ENCODE measurements at regions not wholly inside any gene's neighbourhood (a gene's known extent, or its start where the extent isn't known, plus 50 kb on each side); places are given as distances from the start of the nearest gene placed in this dataset.

DNA sequence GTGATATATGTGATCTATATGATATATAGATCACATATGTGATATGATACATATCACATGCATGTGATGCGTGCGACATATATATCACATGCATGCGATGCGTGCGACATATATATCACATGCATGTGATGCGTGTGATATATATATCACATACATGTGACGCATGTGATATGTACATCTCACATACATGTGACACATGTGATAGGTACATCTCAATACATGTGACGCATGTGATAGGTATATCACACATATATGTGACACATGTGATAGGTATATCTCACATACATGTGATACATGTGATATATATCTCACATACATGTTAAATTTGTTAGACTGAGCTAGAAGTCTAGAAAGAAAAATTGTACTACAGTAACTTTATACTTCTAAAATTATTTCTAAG is 1095.9 kb downstream of the EFNA5 start:
- Mint-ChIP-seq H3K27ac (no peak overlapping the region), H3K4me3 (no peak overlapping the region), H3K9me3 (peaks cover 10% of the 10 kb centered on the region), H3K36me3 (ENCODE audit: low read depth) (no peaks in the 10 kb centered on the region), H3K27me3 (ENCODE audit: low read depth) (no peaks in the 10 kb centered on the region), H3K4me1 (ENCODE audit: low read depth) (no peaks in the 10 kb centered on the region)
- no peak for DNase-seq (ENCODE audit: low spot score)

- H3K36me3 Mint-ChIP-seq (ENCODE audit: low read depth), result no peaks in the 10 kb centered on the region
- H3K27ac Mint-ChIP-seq, result no peak overlapping the region
- H3K4me1 Mint-ChIP-seq (ENCODE audit: low read depth), result no peaks in the 10 kb centered on the region
- DNase-seq (ENCODE audit: low spot score), result no peak
- H3K4me3 Mint-ChIP-seq, result no peak overlapping the region
- peaks cover 14% of the 10 kb centered on the region for H3K9me3 Mint-ChIP-seq
- no peaks in the 10 kb centered on the region for H3K27me3 Mint-ChIP-seq (ENCODE audit: low read depth)
Observed at GRCh38 chr5:106566031-106566430, 1104.7 kb downstream of the EFNA5 start.

GRCh38 chr5:106545325-106545724 is 1125.4 kb downstream of the EFNA5 start:
- H3K36me3 Mint-ChIP-seq (ENCODE audit: low read depth), result no peaks in the 10 kb centered on the region
- H3K4me3 Mint-ChIP-seq, result no peak overlapping the region
- DNase-seq (ENCODE audit: low spot score), result no peak
- H3K9me3 Mint-ChIP-seq, result peaks cover 41% of the 10 kb centered on the region
- no peaks in the 10 kb centered on the region for H3K4me1 Mint-ChIP-seq (ENCODE audit: low read depth)
- no peaks in the 10 kb centered on the region for H3K27me3 Mint-ChIP-seq (ENCODE audit: low read depth)
- H3K27ac Mint-ChIP-seq, result no peak overlapping the region

DNA sequence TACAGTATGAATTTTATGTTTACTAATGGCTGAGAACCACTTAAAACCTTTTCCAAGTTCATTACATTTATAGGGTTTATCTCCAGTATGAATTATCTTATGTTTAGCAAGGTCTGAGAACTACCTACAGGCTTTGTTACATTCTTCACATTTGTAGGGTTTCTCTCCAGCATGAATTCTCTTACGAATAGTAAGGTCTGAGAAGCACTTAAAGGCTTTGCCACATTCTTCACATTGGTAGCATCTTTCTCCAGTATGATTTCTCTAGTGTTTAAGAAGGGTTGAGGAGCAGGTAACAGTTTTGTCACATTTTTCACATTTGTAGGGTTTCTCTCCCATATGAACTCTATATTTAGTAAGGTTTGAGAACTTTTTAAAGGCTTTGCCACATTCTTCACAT is 1127.4 kb downstream of the EFNA5 start:
- Mint-ChIP-seq H3K27me3 (ENCODE audit: low read depth) (no peaks in the 10 kb centered on the region), H3K4me3 (no peak overlapping the region), H3K36me3 (ENCODE audit: low read depth) (no peaks in the 10 kb centered on the region), H3K4me1 (ENCODE audit: low read depth) (no peaks in the 10 kb centered on the region), H3K9me3 (peaks cover 52% of the 10 kb centered on the region), H3K27ac (no peak overlapping the region)
- DNase-seq (ENCODE audit: low spot score), result no peak

DNA sequence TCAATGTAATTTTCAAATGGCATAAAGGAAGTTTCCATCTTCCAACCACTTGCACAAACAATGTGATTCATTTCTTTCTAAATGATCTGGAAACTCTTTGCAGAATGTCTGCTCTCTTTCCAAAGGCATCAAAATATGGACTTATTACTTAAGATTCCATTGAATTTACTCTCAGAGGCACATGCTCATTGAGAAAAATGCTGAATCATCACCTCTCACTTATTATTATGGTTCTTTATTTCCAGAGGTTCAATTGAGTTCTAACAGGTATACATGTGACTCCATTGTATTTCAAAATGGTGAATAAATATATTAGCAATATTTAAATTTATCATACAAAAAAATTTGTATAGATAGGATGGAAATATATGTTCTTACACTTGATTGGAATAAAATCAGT is 1140.6 kb downstream of the EFNA5 start:
- no peak overlapping the region for H3K4me3 Mint-ChIP-seq
- no peaks in the 10 kb centered on the region for H3K4me1 Mint-ChIP-seq (ENCODE audit: low read depth)
- peaks cover 16% of the 10 kb centered on the region for H3K9me3 Mint-ChIP-seq
- no peaks in the 10 kb centered on the region for H3K36me3 Mint-ChIP-seq (ENCODE audit: low read depth)
- no peaks in the 10 kb centered on the region for H3K27me3 Mint-ChIP-seq (ENCODE audit: low read depth)
- H3K27ac Mint-ChIP-seq, result no peak overlapping the region
- DNase-seq (ENCODE audit: low spot score), result no peak

- Mint-ChIP-seq H3K4me1 (ENCODE audit: low read depth) (no peaks in the 10 kb centered on the region), H3K27ac (no peak overlapping the region), H3K27me3 (ENCODE audit: low read depth) (no peaks in the 10 kb centered on the region), H3K4me3 (no peak overlapping the region), H3K9me3 (peaks cover 7% of the 10 kb centered on the region), H3K36me3 (ENCODE audit: low read depth) (no peaks in the 10 kb centered on the region)
- no peak for DNase-seq (ENCODE audit: low spot score)
Observed at GRCh38 chr5:106525438-106525837, 1145.3 kb downstream of the EFNA5 start.

DNA sequence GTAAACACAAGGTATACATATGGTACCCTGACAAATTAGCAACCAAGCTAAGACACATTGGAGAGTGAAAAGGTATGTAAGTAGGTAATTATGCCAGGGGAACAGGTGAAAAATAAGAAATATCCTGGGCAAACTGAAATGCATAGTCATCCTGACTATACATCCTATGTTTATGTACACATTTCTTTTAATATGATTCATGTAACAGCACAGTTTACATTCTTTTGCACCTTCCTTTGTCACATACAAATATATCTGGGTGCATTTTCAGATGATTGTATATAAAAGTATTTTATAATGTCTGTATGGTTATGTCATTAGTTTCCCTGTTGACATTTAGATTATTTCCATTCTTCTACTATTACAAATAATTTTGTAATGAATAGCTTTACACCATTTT is 1146.9 kb downstream of the EFNA5 start:
- Mint-ChIP-seq H3K4me3 (no peak overlapping the region), H3K9me3 (peaks cover 7% of the 10 kb centered on the region), H3K4me1 (ENCODE audit: low read depth) (no peaks in the 10 kb centered on the region), H3K27ac (no peak overlapping the region), H3K36me3 (ENCODE audit: low read depth) (no peaks in the 10 kb centered on the region), H3K27me3 (ENCODE audit: low read depth) (no peaks in the 10 kb centered on the region)
- no peak for DNase-seq (ENCODE audit: low spot score)

DNA sequence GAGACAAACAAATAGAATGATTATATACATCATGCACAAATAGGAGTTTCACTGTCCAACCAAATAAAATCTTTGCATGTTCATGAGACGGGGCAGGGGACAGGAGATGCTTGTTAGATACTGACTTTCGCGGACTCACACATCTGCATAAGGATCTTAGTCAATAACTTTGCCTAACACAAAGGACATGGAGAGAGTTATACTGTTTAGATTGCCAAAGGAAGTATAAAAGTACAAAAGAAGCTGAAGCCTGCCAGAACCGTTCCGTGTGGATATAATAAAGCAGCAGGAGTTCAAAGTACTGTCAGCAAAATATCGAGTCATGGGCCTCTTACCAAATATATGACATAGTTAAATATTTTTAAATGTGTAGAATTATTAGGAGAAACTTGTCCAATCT is 1148.4 kb downstream of the EFNA5 start:
- Mint-ChIP-seq H3K4me1 (ENCODE audit: low read depth) (no peaks in the 10 kb centered on the region), H3K4me3 (no peak overlapping the region), H3K9me3 (peaks cover 4% of the 10 kb centered on the region), H3K27ac (no peak overlapping the region), H3K27me3 (ENCODE audit: low read depth) (no peaks in the 10 kb centered on the region), H3K36me3 (ENCODE audit: low read depth) (no peaks in the 10 kb centered on the region)
- DNase-seq (ENCODE audit: low spot score), result no peak

- H3K36me3 Mint-ChIP-seq (ENCODE audit: low read depth), result no peaks in the 10 kb centered on the region
- no peak overlapping the region for H3K4me3 Mint-ChIP-seq
- H3K27ac Mint-ChIP-seq, result no peak overlapping the region
- peaks cover 4% of the 10 kb centered on the region for H3K9me3 Mint-ChIP-seq
- H3K4me1 Mint-ChIP-seq (ENCODE audit: low read depth), result no peaks in the 10 kb centered on the region
- DNase-seq (ENCODE audit: low spot score), result no peak
- no peaks in the 10 kb centered on the region for H3K27me3 Mint-ChIP-seq (ENCODE audit: low read depth)
Observed at GRCh38 chr5:106521701-106522100, 1149.0 kb downstream of the EFNA5 start.

- no peak for DNase-seq (ENCODE audit: low spot score)
- H3K27ac Mint-ChIP-seq, result no peak overlapping the region
- H3K4me3 Mint-ChIP-seq, result no peak overlapping the region
- no peaks in the 10 kb centered on the region for H3K27me3 Mint-ChIP-seq (ENCODE audit: low read depth)
- H3K4me1 Mint-ChIP-seq (ENCODE audit: low read depth), result no peaks in the 10 kb centered on the region
- peaks cover 7% of the 10 kb centered on the region for H3K9me3 Mint-ChIP-seq
- no peaks in the 10 kb centered on the region for H3K36me3 Mint-ChIP-seq (ENCODE audit: low read depth)
Observed at GRCh38 chr5:106510321-106510720, 1160.4 kb downstream of the EFNA5 start.

- Mint-ChIP-seq H3K4me1 (ENCODE audit: low read depth) (no peaks in the 10 kb centered on the region), H3K36me3 (ENCODE audit: low read depth) (no peaks in the 10 kb centered on the region), H3K27ac (no peak overlapping the region), H3K9me3 (peaks cover 7% of the 10 kb centered on the region), H3K27me3 (ENCODE audit: low read depth) (no peaks in the 10 kb centered on the region), H3K4me3 (no peak overlapping the region)
- no peak for DNase-seq (ENCODE audit: low spot score)
Observed at GRCh38 chr5:106508894-106509293, 1161.8 kb downstream of the EFNA5 start.

GRCh38 chr5:106493910-106494309 is 1176.8 kb downstream of the EFNA5 start:
- Mint-ChIP-seq H3K27ac (no peak overlapping the region), H3K9me3 (peaks cover 4% of the 10 kb centered on the region), H3K4me1 (ENCODE audit: low read depth) (no peaks in the 10 kb centered on the region), H3K4me3 (no peak overlapping the region), H3K27me3 (ENCODE audit: low read depth) (no peaks in the 10 kb centered on the region), H3K36me3 (ENCODE audit: low read depth) (no peaks in the 10 kb centered on the region)
- no peak for DNase-seq (ENCODE audit: low spot score)

DNA sequence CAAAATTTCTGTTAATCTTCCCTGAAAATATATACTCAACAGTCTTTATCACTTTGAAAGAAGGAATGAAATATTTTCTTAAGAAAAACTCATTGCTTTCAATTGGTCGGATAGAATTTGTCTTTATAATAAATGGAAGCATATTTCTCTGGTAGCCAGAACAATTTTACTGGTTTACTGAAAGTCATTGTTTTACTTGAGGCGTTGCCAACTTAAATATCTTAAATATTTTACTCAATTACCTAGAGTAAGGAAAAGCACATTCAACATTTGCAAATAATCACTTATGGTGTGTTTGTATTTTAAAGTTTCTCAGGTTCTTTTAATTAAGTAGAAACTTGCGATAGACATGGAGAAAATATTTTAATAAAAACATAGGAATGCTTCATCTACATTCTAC is 1181.7 kb downstream of the EFNA5 start:
- no peak for DNase-seq (ENCODE audit: low spot score)
- Mint-ChIP-seq H3K4me1 (ENCODE audit: low read depth) (no peaks in the 10 kb centered on the region), H3K4me3 (no peak overlapping the region), H3K27ac (no peak overlapping the region), H3K9me3 (no peaks in the 10 kb centered on the region), H3K27me3 (ENCODE audit: low read depth) (no peaks in the 10 kb centered on the region), H3K36me3 (ENCODE audit: low read depth) (no peaks in the 10 kb centered on the region)

DNA sequence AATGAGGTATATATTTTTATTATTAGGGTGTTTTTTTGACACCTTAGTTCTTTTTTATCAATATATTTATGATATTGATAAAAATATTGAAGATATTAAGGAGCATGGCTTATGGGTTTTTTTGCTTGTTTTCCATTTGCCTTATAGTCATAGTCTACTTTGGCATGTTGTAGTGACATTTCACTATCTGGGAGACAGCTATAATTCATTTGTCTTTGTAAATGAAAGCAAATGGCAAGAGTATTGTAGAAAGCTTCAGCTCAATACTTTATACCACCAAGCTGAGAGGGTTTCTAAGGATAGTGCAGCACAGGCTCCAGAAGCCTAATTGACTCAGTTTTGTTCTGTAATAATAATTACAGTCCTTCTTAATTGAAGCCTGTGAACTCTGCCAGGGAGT is 1182.3 kb downstream of the EFNA5 start:
- H3K9me3 Mint-ChIP-seq, result no peaks in the 10 kb centered on the region
- no peak overlapping the region for H3K4me3 Mint-ChIP-seq
- no peaks in the 10 kb centered on the region for H3K36me3 Mint-ChIP-seq (ENCODE audit: low read depth)
- no peak overlapping the region for H3K27ac Mint-ChIP-seq
- no peak for DNase-seq (ENCODE audit: low spot score)
- no peaks in the 10 kb centered on the region for H3K4me1 Mint-ChIP-seq (ENCODE audit: low read depth)
- H3K27me3 Mint-ChIP-seq (ENCODE audit: low read depth), result no peaks in the 10 kb centered on the region

- Mint-ChIP-seq H3K27ac (no peak overlapping the region), H3K4me3 (no peak overlapping the region), H3K9me3 (no peaks in the 10 kb centered on the region), H3K36me3 (ENCODE audit: low read depth) (no peaks in the 10 kb centered on the region), H3K4me1 (ENCODE audit: low read depth) (no peaks in the 10 kb centered on the region), H3K27me3 (ENCODE audit: low read depth) (no peaks in the 10 kb centered on the region)
- DNase-seq (ENCODE audit: low spot score), result no peak
Observed at GRCh38 chr5:106481374-106481773, 1189.4 kb downstream of the EFNA5 start.

Data from T-helper 2 cell treated with Interferon-gamma antibody and Interleukin-4, amounts not matched to agents 5 μg/mL and 100 μg/mL, for 36 hours (primary cell).